ENCODE measurements at regions not wholly inside any gene's neighbourhood (a gene's known extent, or its start where the extent isn't known, plus 50 kb on each side); places are given as distances from the start of the nearest gene placed in this dataset.
"Not testable (repeated sequence)": the region's sequence is repeated elsewhere in the genome, so short reads cannot be mapped to it uniquely, and the experiment has no call there.

DNA sequence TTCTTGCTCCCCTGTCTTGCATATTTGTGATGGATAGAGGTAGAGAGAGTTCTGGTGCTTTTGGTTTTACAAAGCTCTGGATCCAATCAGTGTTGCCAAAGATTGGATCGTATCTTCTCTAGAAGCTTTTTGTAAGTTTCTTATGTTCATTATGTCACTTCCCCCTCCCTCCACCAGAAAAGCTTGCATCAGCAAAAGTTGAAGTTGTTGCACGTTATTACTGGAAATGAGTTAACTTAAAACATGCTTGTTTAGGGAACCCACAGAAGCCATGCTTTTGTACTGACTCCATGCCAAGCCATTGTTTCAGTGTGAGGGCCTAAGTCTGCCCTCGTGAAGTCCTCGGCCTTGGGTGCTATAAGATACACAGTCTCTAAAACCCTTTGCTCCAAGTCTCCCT lies 186.5 kb downstream of the ERCC6L2 start:
- DNase-seq = no peak

DNA sequence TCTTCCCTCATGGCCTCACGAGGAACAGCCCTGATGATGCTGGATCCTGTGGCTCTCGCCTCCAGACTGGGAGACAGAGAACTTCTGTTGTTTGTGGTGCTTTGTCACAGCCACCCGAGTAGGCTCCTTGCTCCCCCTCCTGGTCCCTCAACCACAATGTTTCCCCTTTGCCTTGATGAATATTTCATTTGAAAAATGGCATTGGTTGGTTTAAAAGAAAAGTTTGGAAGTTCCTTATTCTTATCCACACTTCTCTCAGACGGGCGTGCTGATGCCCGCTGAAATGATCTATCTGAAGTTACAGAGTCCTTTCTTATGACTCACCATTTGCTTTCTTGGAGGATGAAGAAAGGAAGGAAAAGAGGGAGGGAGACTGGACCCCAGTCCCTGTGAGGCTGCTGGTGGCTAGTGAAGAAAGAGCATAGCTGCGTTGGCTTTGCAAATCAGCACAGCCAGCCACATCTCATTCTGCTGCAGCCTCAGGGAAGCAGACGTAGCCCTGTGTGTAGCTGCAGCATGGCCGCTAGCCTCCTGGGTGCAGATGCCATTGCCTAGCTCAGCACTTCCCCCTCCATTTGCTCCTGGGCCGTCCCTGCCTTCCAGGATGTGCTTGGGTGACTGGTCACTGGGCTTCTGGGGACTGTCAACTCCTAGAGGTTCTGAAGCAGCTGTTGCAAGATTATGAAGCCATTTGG lies 185.9 kb downstream of the ERCC6L2 start:
- peak; percentile 44 for DNase-seq

DNA sequence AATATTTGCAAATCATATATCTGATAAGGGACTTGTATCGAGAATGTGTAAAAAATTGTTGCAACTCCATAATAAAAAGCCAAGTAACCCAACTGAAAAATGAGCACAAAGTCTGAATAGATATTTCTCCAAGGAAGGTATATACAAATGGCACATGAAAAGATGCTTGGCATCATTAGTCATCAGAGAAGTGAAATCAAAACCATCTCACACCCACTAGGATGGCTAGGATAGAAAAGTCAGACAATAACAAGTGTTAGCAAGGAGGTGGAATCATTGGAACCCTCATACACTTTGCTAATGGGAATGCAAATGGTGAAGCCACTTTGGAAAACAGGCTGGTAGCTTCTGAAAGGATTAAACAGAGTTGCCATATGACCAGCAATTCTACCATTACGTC lies 182.7 kb downstream of the ERCC6L2 start:
- no peak for DNase-seq

DNA sequence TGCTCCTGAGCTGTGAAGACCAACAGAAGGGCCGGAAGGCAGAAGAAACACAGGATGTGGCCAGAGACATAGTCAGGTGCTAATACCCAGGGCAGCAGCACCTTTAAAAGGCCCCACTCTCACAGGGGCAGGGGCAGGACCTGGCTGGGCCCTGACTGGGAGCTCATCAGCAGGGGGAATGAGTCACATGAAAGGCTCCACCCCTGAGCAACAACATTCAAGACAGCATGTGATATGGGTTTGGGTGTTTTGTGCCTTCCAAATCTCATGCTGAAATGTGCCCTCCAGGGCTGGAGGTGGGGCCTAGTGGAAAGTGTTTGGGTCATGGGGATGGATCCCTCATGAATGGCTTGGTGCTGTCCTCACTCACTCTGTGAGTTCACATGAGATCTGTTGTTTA lies 181.7 kb downstream of the ERCC6L2 start:
- no peak for DNase-seq

DNA sequence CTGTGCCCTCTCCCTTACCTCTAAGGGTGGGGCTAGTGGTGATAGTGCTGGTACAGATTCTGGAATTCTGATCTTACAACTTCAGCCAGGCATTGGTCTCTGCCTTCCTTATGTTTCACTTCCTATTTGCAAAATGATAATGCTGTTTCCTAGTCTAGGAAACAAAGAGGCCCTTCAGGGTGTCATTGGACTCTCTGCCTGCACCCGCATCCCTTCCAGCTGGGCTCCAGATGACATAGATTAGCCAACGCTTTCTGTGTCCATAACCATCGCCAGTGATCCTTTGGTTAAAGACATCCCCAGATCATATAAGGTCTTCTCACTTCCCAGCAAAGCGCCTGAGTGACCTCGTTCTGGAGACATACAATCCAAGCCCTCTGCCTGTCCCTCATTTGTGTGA lies 180.7 kb downstream of the ERCC6L2 start:
- DNase-seq = no peak

DNA sequence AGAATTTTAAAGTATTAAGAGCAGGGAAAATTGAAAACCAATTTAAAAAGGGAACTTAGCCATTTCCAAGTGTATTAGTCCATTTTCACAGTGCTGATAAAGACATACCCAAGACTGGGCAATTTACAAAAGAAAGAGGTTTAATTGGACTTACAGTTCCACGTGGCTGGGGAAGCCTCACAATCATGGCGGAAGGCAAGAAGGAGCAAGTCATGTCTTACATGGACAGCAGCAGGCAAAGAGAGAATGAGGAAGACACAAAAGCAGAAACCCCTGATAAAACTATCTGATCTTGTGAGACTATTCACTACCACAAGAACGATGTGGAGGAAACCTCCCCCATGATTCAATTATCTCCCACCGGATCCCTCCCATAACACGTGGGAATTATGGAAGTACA lies 178.8 kb downstream of the ERCC6L2 start:
- DNase-seq = not testable (repeated sequence)

DNA sequence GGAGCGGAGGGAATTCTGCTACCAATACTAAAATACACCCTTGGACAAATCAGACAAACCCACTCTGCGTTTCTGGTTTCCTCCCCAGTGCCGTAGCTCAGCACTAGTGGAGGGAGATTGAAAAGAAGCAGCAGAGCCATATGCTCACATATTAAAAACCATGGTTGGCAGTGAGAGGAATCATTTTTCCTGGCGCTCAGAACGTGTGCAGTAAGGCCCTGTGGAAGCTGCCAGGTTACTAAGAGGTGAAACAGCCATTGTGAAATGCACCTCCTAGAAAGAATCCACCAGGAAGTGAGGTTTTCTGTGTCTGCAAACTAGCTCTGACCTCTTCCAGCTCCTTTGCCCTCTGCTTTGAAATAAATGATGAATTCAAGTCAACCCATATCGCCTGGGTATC lies 177.2 kb downstream of the ERCC6L2 start:
- DNase-seq = no peak

DNA sequence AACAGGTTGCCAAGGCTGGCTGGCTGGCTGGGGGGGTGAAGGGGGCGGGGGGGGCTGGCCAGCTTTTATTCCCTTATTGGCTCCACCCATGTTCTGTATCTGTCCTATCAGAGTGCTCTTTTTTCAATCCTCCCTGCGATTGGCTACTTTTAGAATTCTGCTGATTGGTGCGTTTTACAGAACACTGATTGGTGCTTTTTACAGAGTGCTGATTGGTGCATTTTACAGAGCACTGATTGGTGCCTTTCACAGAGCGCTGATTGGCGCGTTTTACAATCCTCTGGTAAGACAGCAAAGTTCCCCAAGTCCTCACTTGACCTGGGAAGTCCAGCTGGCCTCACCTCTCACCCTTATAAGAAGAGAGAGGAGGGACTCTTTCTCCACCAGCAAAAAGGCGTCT lies 175.9 kb downstream of the ERCC6L2 start:
- DNase-seq = no peak

DNA sequence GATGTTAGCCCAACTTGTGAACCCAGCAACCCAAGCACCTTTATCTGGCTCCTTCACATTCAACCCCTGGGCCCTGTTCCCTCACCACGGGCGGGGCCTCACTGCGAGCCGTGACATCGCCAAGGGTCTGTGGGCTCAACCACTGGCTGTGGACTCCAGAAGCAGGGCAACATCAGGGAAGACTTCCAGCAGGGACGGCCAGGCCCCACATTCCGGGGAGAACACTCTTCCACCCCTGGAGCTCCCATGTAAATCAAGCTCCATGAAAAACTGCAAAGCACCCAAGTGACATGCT lies 175.3 kb downstream of the ERCC6L2 start:
- DNase-seq = no peak

DNA sequence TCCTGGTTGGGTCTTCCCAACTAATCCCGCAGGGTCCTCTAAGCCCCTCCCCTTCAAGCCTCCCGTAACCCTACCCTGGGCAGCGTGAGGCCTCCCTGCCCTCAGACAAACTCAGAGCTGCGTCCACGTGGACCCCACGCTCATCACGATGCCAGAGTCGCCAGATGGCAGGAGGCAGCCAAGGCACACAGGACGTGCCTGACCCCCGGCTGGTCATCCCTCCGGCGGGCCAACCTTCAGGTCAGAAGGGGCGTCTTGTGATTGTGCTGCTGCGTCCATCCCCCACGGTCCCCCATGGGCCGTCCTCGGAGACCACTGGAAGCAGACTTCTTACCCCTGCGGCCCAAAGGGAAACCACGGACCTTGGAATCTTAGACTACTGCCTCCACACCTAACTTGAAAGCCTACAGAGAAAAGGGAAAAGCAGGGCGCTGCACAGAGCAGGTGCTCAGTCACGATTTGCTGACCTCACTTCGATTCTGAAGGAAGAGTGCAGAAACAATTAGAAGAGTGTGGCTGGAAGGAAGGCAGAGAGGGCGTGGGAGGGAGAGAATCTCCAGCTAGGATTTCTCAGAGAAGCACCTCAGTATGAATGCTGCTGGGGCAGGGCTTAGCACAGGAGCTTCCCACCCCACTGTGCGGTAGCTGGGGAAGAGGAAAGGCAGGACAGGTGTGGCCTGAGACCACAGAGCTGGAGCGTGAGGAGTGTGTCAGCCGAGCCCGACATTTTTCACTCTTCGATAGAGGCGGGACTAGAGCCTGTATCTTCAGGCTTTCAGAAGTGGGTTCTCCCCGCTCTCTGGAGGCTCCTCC lies 174.8 kb downstream of the ERCC6L2 start:
- DNase-seq = no peak

DNA sequence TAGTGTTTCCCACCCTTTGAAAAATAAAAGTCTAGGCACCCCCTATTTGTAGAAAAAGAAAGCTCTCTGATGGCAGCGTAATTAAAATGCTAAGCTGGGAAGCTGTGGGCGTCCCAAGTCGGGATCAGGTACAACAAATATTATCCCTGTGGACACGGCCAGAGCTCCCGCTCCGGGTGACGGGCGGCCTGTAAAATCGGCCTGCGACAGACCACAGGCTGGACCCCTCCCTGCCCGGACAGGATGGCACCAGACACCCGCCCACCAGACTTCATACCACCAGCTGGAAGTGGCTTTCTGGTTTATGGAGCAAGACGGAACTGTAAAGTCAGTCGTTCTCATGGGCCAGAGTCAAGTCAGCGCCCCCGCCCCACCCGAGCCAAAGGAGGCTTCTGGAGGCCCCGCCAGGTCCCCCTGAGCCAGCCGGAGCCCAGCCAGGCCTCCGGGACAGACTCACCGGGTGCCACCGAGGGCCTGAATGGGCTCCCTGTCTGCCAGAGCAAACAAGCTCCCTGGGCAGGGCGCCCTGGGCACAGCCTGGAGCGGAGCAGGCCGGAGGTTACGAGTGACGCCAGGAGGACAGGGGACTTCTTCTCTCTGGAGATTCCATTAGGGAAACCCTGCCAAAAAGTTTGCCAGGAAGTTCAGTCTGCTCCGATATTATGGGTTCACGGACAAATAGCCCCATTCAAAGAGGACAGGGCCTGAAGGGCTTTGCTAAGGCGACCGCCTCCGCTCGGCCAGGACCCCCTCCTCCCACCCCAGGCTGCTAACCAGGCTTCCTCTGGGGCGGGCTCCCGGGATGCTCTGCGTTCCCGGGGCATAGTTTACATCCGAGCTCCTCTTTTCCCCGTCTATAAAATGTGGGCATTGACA lies 173.7 kb downstream of the ERCC6L2 start:
- no peak for DNase-seq

DNA sequence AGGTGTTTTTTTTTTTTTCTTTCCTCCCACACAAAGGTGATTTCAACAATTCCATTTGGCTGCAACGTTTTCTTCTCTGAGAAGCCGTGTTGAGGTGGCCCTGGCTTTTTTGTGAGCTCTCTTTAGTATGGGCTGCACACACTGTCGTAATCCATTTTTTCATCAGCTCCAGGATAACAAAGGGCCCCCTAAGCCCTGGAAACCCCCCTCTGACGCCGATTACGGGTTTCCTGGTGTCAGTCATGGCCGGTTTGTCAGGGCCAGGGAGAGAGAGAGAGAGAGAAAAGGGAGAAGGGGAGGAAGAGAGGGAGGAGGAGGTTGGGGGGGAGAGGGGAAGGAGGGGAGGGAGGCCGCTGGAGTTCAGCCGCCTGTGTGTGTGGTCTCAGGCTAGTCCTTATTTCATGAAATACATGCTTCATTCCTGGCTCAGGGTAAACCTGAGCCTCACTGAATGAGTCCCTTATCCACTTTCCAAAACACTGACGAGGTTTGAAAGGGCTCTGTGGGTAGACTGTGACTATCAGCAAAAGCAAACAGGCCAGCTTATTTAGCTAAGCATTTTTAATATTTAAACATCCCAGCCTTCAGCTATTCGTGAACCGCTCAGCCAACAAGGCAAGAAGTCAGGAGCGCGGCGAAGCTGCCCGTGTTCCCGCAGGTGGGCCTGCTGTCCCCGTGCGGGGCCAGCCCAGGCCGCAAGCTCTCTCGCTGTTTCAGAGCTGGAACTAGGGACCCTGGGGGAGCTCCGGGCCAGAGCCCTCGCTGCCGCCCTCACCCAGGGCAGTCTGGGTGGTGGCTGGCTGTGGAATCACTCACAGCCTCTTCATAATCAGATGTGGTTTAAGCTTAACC lies 172.8 kb downstream of the ERCC6L2 start:
- DNase-seq = no peak

DNA sequence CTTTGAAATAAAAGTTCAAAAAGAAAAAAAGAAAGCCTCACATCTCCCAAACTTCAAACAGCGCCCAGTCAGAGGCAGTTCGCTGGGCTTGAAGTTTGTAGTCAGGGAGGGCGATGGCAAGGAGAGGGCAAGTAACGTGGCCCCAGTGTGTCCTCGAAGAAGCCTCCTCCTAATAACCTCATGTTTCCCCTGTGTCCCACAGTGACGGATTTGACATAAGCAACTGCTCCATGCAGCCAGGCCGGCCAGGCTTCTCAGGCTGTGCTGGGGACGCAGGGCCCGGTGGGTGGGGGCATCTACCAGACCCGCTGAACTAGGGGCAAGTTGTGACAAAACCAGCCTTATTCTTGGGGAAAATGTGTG lies 172.2 kb downstream of the ERCC6L2 start:
- DNase-seq = no peak

DNA sequence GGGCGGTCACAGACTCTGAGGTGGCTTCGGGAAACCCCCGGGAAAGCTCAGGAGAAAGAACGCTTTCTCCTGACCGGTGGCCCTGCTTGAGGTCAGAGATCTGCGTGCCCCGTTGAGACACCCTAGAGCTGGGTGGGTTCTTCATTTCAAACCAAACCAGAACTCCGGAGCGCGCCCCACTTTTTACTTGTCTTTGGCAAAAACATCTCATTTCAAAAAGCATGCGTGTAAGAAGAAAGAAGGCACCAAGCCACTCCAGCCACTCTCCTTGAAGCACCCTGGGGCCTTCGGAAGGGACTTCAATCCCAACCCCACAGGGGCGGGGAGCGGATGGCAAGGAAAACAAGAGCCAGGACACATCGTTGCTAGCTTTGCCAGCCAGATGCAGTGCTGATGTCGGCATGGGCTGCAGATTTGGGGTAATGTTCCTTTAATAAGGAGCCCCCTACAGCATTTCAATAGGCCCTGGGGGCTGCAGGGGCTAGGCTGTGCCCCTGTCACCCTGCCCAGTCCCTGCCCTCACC lies 171.7 kb downstream of the ERCC6L2 start:
- no peak for DNase-seq

DNA sequence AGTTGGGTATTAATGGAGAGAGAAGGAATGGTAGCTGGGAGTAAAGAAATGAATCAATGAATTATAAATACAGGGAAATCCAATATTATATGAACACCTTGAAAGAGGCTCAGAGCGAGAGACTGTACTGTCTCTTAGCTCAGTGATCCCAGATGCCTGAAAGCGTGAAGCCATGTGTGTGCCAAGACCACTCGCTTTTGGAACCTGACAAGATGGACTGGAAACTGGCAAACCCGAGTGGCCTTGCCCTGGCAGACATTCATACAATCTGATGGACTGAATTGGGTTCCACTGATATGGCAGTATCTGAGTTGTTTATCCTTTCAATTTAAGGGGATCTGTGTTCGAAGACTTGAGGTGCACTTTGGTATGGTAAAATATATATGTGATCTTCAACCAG lies 170.3 kb downstream of the ERCC6L2 start:
- DNase-seq = no peak

DNA sequence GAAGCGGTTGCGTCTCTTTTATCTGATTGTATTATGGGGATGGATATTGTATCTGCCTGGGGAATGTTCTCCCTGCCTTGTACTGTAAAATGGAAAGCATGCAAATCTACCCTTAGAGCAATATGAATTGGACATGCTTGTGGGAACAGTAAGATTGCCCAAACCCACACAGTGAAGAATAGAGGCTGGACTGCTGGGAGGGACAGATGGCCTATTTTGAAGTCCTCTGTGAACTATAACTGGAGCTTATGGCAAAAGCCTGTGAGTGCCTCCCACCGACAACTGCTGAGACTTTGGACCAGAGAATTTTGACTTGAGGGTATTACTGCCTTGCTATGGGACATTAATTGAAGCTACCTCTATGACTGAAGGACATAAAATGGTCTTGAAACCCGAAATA lies 168.9 kb downstream of the ERCC6L2 start:
- no peak for DNase-seq

DNA sequence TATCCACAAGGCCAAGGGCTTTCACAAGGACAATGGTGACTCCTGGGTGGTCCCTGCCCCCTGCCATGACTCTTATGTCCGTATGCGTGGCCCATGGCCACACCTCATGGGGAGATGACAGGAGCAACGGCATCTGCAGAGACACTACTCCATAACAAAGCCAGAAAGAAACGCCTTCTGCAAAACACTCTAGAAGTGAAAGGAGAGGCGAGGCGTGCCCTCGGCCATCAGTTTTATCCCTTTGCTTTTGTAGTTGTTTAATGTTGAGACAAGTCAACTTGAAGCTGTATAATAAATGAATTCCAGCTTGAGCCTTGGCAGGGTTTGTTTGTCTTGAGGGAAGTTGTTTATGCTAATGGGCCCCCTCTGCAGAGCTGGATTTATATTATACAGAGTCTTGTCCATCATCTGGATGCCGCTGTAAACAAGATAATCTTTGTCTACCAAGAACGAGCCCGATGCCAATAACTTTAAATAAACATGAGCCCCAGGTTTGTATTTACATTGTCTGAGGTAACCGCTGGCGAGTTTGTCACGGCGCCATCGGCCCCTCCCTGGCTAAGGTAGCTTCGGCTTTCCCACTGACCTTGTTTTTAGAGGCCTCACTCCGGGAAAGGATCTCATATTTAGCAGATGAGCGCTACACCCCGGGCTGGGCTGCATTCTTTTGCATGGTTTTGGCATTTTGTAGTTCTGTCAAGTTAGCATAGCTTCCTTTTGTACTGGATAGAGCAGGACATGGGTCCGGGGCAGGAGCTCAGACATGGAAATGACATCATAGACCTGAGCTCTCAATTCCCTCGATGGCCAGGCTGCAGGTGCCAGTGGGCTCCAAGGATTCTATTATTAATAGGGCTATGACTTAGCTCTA lies 165.3 kb downstream of the ERCC6L2 start:
- DNase-seq = no peak

DNA sequence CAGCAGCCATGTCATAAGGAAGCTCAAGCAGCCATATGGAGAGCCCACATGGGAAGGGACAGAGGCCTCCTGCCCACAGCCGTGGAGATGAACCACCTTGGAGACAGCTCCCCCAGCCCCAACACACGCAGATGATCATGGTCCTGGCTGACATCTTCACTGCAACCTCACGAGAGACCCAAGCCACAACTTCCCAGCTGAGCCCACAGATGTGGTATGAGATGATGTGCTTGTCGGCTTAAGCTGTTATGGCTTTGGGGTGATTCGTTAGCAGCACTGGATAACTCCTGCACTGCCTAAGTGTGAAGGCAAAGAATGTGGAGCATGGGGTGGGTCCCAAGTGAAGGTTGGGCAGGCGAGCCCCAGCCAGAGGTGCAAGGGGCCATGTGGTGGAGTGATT lies 163.4 kb downstream of the ERCC6L2 start:
- no peak for DNase-seq

DNA sequence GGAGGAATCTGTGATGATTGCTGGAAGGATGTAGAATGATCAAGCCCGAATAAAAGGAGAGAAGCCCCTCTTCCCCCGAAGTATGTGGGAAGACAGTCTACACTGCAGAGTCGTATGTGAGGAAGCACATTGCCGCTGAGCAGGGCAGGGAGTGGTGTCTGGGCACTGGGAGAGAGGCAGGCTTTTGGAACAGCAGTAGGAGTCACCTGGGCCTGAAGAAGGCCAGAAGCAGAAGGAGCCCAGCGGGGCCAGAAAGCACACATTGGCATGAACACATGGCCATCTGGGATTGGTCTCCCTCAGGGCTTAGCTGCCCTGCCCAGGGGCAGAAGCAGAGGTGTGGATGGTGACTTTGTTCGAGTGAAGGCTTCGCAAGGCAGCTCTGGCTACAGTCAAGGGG lies 162.8 kb downstream of the ERCC6L2 start:
- no peak for DNase-seq

DNA sequence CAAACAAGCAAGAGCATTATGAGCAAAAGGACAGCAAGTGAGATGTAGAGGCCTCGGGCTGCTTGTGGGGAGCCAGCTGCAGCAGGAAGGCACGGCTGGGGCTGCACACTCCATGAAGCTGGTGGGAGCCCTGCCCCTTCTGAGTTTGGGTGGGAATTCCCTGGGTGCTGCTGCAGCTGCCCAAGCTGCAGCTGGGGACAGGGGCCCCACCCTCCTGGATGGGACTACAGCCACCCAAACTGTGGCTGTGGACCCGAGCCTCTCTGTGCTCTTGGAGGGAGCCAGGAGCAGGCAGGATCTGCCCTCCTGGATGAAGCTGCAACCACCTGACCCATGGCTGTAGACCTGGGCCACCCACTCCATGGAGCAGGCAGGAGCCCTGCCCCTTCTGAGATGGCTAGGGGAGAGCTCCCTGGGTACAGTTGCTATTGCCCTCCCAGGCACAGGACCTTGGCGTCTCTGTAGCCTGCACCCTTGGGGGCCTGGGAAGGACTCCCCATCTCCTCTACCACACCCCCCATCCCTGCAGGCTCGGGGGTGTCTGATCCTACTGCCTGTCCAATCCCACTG lies 159.1 kb downstream of the ERCC6L2 start:
- no peak for DNase-seq

DNA sequence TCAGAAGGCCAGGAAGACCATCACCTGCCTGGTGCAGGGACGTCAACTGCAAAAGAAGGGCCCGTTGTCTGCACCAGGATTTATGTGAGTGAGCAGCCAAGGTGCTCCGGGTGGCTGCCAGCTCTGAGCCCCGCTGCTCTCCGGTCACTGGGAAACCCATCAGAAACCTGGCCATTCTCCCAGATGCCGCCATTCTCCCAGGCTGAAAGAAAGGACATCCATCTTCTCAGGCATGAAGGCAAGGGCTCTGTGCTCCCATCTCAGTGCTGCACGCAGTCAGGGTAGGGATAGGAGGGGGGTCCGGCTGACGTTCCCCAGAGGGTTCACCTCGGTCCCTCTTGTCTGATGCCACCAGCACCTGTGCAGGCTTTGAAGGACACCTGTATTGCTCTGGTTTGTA lies 158.4 kb downstream of the ERCC6L2 start:
- no peak for DNase-seq
